Hematopoietic multipotent progenitor cell treated with erythropoietin and hydrocortisone succinate and interleukin-3 and kit ligand, for 6 days (in vitro differentiated cells): ENCODE measurements at regions not wholly inside any gene's neighbourhood (a gene's known extent, or its start where the extent isn't known, plus 50 kb on each side); places are given as distances from the start of the nearest gene placed in this dataset.

Experiments used
- DNase-seq: peaks from one replicate; pipeline ENCODE4 v3.0.0-alpha.2; 2015

GRCh38 chr4:121226362-121226761, 62.2 kb upstream of the TNIP3 start:
- no peak for DNase-seq

GRCh38 chr4:121221608-121222007, 57.5 kb upstream of the TNIP3 start:
- no peak for DNase-seq

- no peak for DNase-seq
Observed at GRCh38 chr4:121221201-121221600, 57.1 kb upstream of the TNIP3 start.

GRCh38 chr4:121220698-121221097, 56.6 kb upstream of the TNIP3 start:
- DNase-seq, result no peak

- no peak for DNase-seq
Observed at GRCh38 chr4:121219227-121219626, 55.1 kb upstream of the TNIP3 start.

GRCh38 chr4:121217351-121217750, 53.2 kb upstream of the TNIP3 start:
- DNase-seq, result peak; percentile 33

GRCh38 chr4:121216461-121216860, 52.3 kb upstream of the TNIP3 start:
- no peak for DNase-seq

- no peak for DNase-seq
Observed at GRCh38 chr4:121213940-121214339, 49.8 kb upstream of the TNIP3 start.
